HEK293T (cell line): ENCODE measurements at regions not wholly inside any gene's neighbourhood (a gene's known extent, or its start where the extent isn't known, plus 50 kb on each side); places are given as distances from the start of the nearest gene placed in this dataset.
"Not testable (repeated sequence)": the region's sequence is repeated elsewhere in the genome, so short reads cannot be mapped to it uniquely, and the experiment has no call there.

Experiments used
- CTCF ChIA-PET: fragments of 350-600 bp; formaldehyde crosslinking; extraction: SDS; loops from one replicate; lab custom pipeline; 2021; ENCODE audit warnings: antibody characterized with exemption, inconsistent platforms; lab: Yijun Ruan, JAX
- POLR2A ChIA-PET: fragments of 350-600 bp; formaldehyde crosslinking; extraction: SDS; loops from one replicate; lab custom pipeline; 2020; ENCODE audit warnings: antibody characterized with exemption, inconsistent platforms; lab: Yijun Ruan, JAX
- DNase-seq: peaks from one replicate; pipeline ENCODE4 v3.0.0; 2012; ENCODE audit warnings: mixed read lengths; ENCODE audit errors: extremely low spot score
- ARNT ChIP-seq: fragments of 450-650 bp; IDR thresholded peaks from 2 replicates; pipeline ENCODE4 v1.6.1; 2017; ENCODE audit warnings: mild to moderate bottlenecking
- BHLHE40 ChIP-seq: fragments of 450-650 bp; IDR thresholded peaks from 2 replicates; pipeline ENCODE4 v1.6.1; 2016; ENCODE audit warnings: mild to moderate bottlenecking, moderate library complexity, borderline replicate concordance
- CTBP1 ChIP-seq: fragments of 450-650 bp; IDR thresholded peaks from 2 replicates; pipeline ENCODE4 v1.6.1; 2016; ENCODE audit warnings: borderline replicate concordance
- ELF4 ChIP-seq: fragments of 450-650 bp; IDR thresholded peaks from 2 replicates; pipeline ENCODE4 v1.6.1; 2017; ENCODE audit warnings: antibody characterized with exemption
- FOXA1 ChIP-seq: fragments of 450-650 bp; IDR thresholded peaks from 2 replicates; pipeline ENCODE4 v1.6.1; 2016; ENCODE audit warnings: mild to moderate bottlenecking
- FOXK2 ChIP-seq: fragments of 450-650 bp; IDR thresholded peaks from 2 replicates; pipeline ENCODE4 v1.6.1; 2016; ENCODE audit warnings: mild to moderate bottlenecking
- FOXM1 ChIP-seq: fragments of 450-650 bp; IDR thresholded peaks from 2 replicates; pipeline ENCODE4 v1.6.1; 2017; ENCODE audit warnings: mild to moderate bottlenecking, borderline replicate concordance
- HDGF ChIP-seq: fragments of 450-650 bp; IDR thresholded peaks from 2 replicates; pipeline ENCODE4 v1.6.1; 2017; ENCODE audit warnings: antibody characterized with exemption, borderline replicate concordance
- L3MBTL2 ChIP-seq: fragments of 450-650 bp; conservative IDR thresholded peaks from 2 replicates; pipeline ENCODE4 v1.6.1; 2016; ENCODE audit warnings: mild to moderate bottlenecking
- LEF1 ChIP-seq: fragments of 450-650 bp; IDR thresholded peaks from 2 replicates; pipeline ENCODE4 v1.6.1; 2017; ENCODE audit warnings: mild to moderate bottlenecking, borderline replicate concordance
- NFRKB ChIP-seq: fragments of 450-650 bp; IDR thresholded peaks from 2 replicates; pipeline ENCODE4 v1.6.1; 2016; ENCODE audit warnings: mild to moderate bottlenecking, moderate library complexity
- PKNOX1 ChIP-seq: fragments of 450-650 bp; IDR thresholded peaks from 2 replicates; pipeline ENCODE4 v1.6.1; 2016
- SP1 ChIP-seq: fragments of 450-650 bp; IDR thresholded peaks from 2 replicates; pipeline ENCODE4 v1.6.1; 2017
- SUZ12 ChIP-seq: fragments of 450-650 bp; IDR thresholded peaks from 2 replicates; pipeline ENCODE4 v1.6.1; 2016; ENCODE audit warnings: mild to moderate bottlenecking
- TARDBP ChIP-seq: fragments of 450-650 bp; IDR thresholded peaks from 2 replicates; pipeline ENCODE4 v1.6.1; 2016
- ZNF384 ChIP-seq: fragments of 450-650 bp; IDR thresholded peaks from 2 replicates; pipeline ENCODE4 v1.6.1; 2016

DNA sequence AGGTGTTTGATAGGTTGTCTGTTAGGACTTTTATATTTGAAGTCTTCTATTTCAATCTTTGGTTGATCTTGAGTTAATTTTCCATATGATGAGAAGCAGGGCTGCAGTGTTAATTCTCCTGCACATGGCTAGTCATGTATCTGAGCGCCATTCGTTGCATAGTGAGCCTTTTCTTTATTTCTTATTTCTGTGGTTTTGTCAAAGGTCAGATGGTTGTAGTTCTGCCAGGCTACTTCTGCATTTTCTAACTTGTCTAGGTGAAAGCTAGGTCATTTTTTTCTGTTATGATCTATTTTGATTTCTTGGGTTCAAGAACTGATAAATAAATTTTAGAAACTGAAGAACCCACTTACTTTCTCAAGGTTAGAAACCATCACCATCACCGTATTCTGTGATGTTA is 56.7 kb downstream of the CCDC74A start:
- no peak for TF ChIP-seq SP1
- ChIA-PET POLR2A (no interaction called here), CTCF (no interaction called here)
- no peak for DNase-seq

DNA sequence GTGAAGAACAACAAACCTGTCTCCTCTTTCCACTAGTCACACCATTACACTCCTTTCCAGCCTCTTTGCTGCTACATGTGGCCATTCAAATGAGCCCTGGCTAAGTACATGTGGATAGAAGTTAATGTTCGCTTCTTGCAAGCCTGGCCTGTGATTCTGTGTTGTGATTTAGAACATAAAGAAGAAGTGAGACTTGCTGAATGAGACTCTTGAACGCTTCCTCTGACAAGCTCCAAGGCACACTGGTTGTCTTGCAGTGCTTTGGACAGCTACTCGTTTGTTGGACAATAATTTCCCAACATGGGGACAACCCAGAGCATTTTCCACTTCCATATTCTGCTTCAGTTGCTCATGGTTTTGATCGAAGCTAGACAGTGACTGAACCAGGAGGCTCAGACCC is 57.3 kb downstream of the CCDC74A start:
- ChIA-PET CTCF (no interaction called here), POLR2A (no interaction called here)
- no peak for TF ChIP-seq BHLHE40
- TF ChIP-seq CTBP1, result no peak
- no peak for TF ChIP-seq FOXK2
- TF ChIP-seq ARNT, result no peak
- TF ChIP-seq LEF1, result no peak
- TF ChIP-seq ELF4, result no peak
- TF ChIP-seq HDGF, result no peak
- TF ChIP-seq FOXA1, result no peak
- no peak for TF ChIP-seq TARDBP
- TF ChIP-seq SP1, result no peak
- TF ChIP-seq SUZ12, result no peak
- no peak for TF ChIP-seq ZNF384
- no peak for DNase-seq

GRCh38 chr2:131588152-131588873 is 60.6 kb downstream of the CCDC74A start:
- POLR2A ChIA-PET, result no interaction called here
- no peak for DNase-seq
- CTCF ChIA-PET, result no interaction called here
- TF ChIP-seq SP1 (no peak), FOXA1 (no peak), HDGF (no peak)

DNA sequence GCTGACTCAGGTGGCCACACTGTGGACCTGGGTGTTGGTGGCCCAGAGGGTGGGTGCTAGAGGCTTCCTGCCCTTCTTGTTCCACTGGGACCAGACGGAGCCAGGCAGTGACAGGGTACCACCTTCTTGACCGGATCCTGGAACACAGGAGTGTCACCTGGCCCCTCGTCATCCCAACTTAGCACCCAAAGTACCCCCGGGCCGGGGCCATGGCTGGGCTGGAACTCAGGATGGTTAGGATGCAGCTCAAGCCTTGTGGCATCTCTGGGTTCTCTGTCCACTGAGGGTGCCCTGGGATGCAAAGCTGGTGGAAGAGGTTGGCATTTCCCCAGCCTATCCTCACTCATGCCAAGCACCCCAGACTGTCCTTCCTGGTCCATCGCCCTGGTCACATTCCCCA is 61.4 kb downstream of the CCDC74A start:
- CTCF ChIA-PET, POLR2A ChIA-PET, DNase-seq: not testable (repeated sequence)

GRCh38 chr2:131590366-131590765 is 62.7 kb downstream of the CCDC74A start:
- CTCF ChIA-PET, result no interaction called here
- no peak for DNase-seq
- POLR2A ChIA-PET, result no interaction called here
- TF ChIP-seq ELF4 (no peak), TARDBP (no peak), CTBP1 (no peak), PKNOX1 (no peak), NFRKB (no peak), FOXM1 (no peak), FOXA1 (no peak), SP1 (no peak), ARNT (no peak), BHLHE40 (no peak), SUZ12 (no peak), LEF1 (no peak), FOXK2 (no peak), L3MBTL2 (no peak), HDGF (no peak), ZNF384 (no peak)

- CTCF ChIA-PET, result no interaction called here
- DNase-seq, result no peak
- TF ChIP-seq SUZ12, result no peak
- TF ChIP-seq TARDBP, result no peak
- no peak for TF ChIP-seq SP1
- no peak for TF ChIP-seq BHLHE40
- no peak for TF ChIP-seq ELF4
- TF ChIP-seq ARNT, result no peak
- no peak for TF ChIP-seq FOXM1
- TF ChIP-seq FOXK2, result no peak
- TF ChIP-seq CTBP1, result no peak
- no peak for TF ChIP-seq ZNF384
- TF ChIP-seq HDGF, result no peak
- no peak for TF ChIP-seq NFRKB
- no peak for TF ChIP-seq FOXA1
- no peak for TF ChIP-seq L3MBTL2
- TF ChIP-seq PKNOX1, result no peak
- TF ChIP-seq LEF1, result no peak
- POLR2A ChIA-PET, result no interaction called here
Measured at GRCh38 chr2:131590896-131591295, 63.2 kb downstream of the CCDC74A start.

- CTCF ChIA-PET, POLR2A ChIA-PET, DNase-seq: not testable (repeated sequence)
Measured at GRCh38 chr2:131596561-131596960, 68.9 kb downstream of the CCDC74A start.

GRCh38 chr2:131602444-131602843 is 74.8 kb downstream of the CCDC74A start:
- CTCF ChIA-PET, DNase-seq, POLR2A ChIA-PET: not testable (repeated sequence)

DNA sequence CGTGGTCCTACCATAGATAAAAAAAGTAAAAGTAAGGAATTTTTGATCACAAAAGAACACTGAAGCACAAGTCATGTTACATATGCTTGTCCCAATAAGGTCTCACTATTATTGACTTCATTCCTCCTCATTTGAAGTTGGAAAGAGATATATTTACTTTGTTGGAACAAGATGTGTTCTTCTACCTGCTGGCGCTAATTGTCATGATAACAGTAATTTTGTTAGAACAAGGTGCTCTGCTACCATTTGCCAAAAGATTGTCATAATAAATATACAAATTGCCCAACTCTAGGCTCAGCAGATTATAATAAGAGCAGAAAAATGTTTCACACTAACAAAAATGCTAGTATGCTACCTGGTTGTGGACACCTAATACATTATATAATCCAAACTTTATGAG is 77.0 kb downstream of the CCDC74A start:
- DNase-seq, CTCF ChIA-PET, POLR2A ChIA-PET: not testable (repeated sequence)

DNA sequence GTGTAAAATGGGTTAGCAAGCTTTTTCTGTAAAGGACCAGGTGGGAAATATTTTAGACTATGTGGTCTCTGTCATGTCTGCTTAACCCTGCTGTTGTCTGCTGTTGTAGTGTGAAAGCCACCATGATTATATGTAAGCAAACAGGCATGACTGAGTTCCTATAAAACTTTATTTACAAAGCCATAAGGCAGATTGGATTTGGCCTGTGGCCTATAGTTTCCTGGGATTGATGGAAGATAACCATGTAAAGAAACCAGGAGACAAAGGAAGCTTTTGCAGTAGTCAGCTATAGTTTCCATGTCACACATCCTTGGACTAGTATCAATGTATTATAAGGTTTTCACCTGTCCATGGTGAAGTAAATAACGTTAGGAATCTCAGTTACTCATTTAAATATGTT is 78.7 kb downstream of the CCDC74A start:
- DNase-seq, POLR2A ChIA-PET, CTCF ChIA-PET: not testable (repeated sequence)

DNA sequence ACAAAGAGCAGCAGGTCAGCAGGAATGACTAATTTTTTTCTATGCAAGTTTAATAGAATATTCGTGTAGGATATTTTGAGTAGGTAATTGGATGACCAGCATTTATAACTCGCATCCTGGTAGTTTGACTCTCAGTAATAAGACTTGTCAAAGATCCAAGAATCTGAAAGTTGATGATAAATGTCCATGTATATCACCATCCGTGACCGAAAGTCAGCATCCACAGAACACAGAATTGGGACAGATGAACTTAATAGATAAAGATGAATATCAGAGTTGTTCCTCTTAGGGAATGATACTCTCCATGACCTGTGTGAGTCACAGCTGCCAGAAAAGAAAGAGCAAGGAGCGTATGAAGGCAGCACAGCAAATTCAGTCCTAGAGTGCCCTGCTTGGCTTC is 79.4 kb downstream of the CCDC74A start:
- POLR2A ChIA-PET, CTCF ChIA-PET, DNase-seq: not testable (repeated sequence)

GRCh38 chr2:131614539-131614938 is 86.9 kb downstream of the CCDC74A start:
- POLR2A ChIA-PET, CTCF ChIA-PET, DNase-seq: not testable (repeated sequence)

DNA sequence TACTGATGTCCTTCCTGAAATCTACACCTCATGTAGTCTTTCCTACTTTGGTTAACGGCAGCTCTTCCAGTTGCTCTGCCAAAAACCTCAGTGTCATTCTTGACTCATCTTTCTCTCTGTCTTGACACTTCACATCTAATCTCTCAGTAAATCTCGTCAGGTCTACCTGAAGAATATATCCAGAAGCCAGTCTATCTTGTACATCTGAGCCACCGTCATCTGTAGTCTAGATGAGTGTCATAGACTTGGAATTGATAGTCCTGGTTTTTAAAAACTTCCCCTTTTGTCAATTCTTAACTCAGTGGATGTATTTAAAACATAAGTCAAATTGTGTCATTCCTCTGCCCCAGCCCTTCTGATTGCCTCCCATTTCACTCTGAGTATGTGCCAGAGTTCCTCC is 90.6 kb downstream of the CCDC74A start:
- CTCF ChIA-PET, DNase-seq, POLR2A ChIA-PET: not testable (repeated sequence)
